ENCODE measurements at regions not wholly inside any gene's neighbourhood (a gene's known extent, or its start where the extent isn't known, plus 50 kb on each side); places are given as distances from the start of the nearest gene placed in this dataset.
"Not testable (repeated sequence)": the region's sequence is repeated elsewhere in the genome, so short reads cannot be mapped to it uniquely, and the experiment has no call there.

GRCh38 chr18:10613226-10613625, 87.4 kb downstream of the NAPG start:
- H3K9ac ChIP-seq (ENCODE audit: low read length); H3K27me3 ChIP-seq (ENCODE audit: insufficient read depth, low read length); H3K27ac ChIP-seq (ENCODE audit: low read depth, low read length); H3K36me3 Mint-ChIP-seq (ENCODE audit: low read depth, unreplicated experiment); H2AFZ ChIP-seq (ENCODE audit: low read depth, low read length); H3K9me3 ChIP-seq (ENCODE audit: insufficient read depth, low read depth, low read length); H3K4me1 ChIP-seq (ENCODE audit: insufficient read depth, low read length); H3K4me2 ChIP-seq (ENCODE audit: low read length); H3K4me1 Mint-ChIP-seq (ENCODE audit: low read depth, unreplicated experiment); H3K4me3 ChIP-seq (ENCODE audit: insufficient read depth, low read depth, low read length); H3K36me3 ChIP-seq (ENCODE audit: insufficient read depth, low read length); H3K4me3 Mint-ChIP-seq (ENCODE audit: unreplicated experiment); H4K20me1 ChIP-seq (ENCODE audit: insufficient read depth, low read length); H3K27ac Mint-ChIP-seq (ENCODE audit: unreplicated experiment); H3K79me2 ChIP-seq (ENCODE audit: insufficient read depth, low read length); DNase-seq (ENCODE audit: low read depth); H3K9me3 Mint-ChIP-seq (ENCODE audit: unreplicated experiment); H3K27me3 Mint-ChIP-seq (ENCODE audit: low read depth, unreplicated experiment): not testable (repeated sequence)
- FAIRE-seq: peak; percentile 26

GRCh38 chr18:10616714-10617113, 90.9 kb downstream of the NAPG start:
- H3K4me2 ChIP-seq (ENCODE audit: low read length): peak overlapping the region; percentile 30
- not testable (repeated sequence) for H3K9me3 Mint-ChIP-seq (ENCODE audit: unreplicated experiment); H3K27ac ChIP-seq (ENCODE audit: low read depth, low read length); H2AFZ ChIP-seq (ENCODE audit: low read depth, low read length); H3K9ac ChIP-seq (ENCODE audit: low read length); H3K9me3 ChIP-seq (ENCODE audit: insufficient read depth, low read depth, low read length); H3K4me1 Mint-ChIP-seq (ENCODE audit: low read depth, unreplicated experiment); H4K20me1 ChIP-seq (ENCODE audit: insufficient read depth, low read length); H3K4me3 ChIP-seq (ENCODE audit: insufficient read depth, low read depth, low read length); H3K27ac Mint-ChIP-seq (ENCODE audit: unreplicated experiment); H3K36me3 ChIP-seq (ENCODE audit: insufficient read depth, low read length); H3K4me1 ChIP-seq (ENCODE audit: insufficient read depth, low read length); H3K4me3 Mint-ChIP-seq (ENCODE audit: unreplicated experiment); H3K79me2 ChIP-seq (ENCODE audit: insufficient read depth, low read length); H3K27me3 ChIP-seq (ENCODE audit: insufficient read depth, low read length); DNase-seq (ENCODE audit: low read depth); H3K36me3 Mint-ChIP-seq (ENCODE audit: low read depth, unreplicated experiment); H3K27me3 Mint-ChIP-seq (ENCODE audit: low read depth, unreplicated experiment)
- FAIRE-seq: peak; percentile 72

GRCh38 chr18:10618797-10619196, 93.0 kb downstream of the NAPG start:
- not testable (repeated sequence) for H3K36me3 Mint-ChIP-seq (ENCODE audit: low read depth, unreplicated experiment); H3K27ac ChIP-seq (ENCODE audit: low read depth, low read length); H3K4me3 Mint-ChIP-seq (ENCODE audit: unreplicated experiment); DNase-seq (ENCODE audit: low read depth); H3K9me3 ChIP-seq (ENCODE audit: insufficient read depth, low read depth, low read length); H3K4me1 ChIP-seq (ENCODE audit: insufficient read depth, low read length); FAIRE-seq; H3K4me2 ChIP-seq (ENCODE audit: low read length); H3K36me3 ChIP-seq (ENCODE audit: insufficient read depth, low read length); H2AFZ ChIP-seq (ENCODE audit: low read depth, low read length); H3K9me3 Mint-ChIP-seq (ENCODE audit: unreplicated experiment); H4K20me1 ChIP-seq (ENCODE audit: insufficient read depth, low read length); H3K27ac Mint-ChIP-seq (ENCODE audit: unreplicated experiment); H3K27me3 Mint-ChIP-seq (ENCODE audit: low read depth, unreplicated experiment); H3K4me1 Mint-ChIP-seq (ENCODE audit: low read depth, unreplicated experiment); H3K79me2 ChIP-seq (ENCODE audit: insufficient read depth, low read length); H3K9ac ChIP-seq (ENCODE audit: low read length); H3K4me3 ChIP-seq (ENCODE audit: insufficient read depth, low read depth, low read length); H3K27me3 ChIP-seq (ENCODE audit: insufficient read depth, low read length)

GRCh38 chr18:10619280-10619679, 93.5 kb downstream of the NAPG start:
- H3K27ac ChIP-seq (ENCODE audit: low read depth, low read length); H3K4me3 Mint-ChIP-seq (ENCODE audit: unreplicated experiment); H3K27ac Mint-ChIP-seq (ENCODE audit: unreplicated experiment); H3K9ac ChIP-seq (ENCODE audit: low read length); H3K79me2 ChIP-seq (ENCODE audit: insufficient read depth, low read length); FAIRE-seq; H3K4me1 Mint-ChIP-seq (ENCODE audit: low read depth, unreplicated experiment); H3K4me1 ChIP-seq (ENCODE audit: insufficient read depth, low read length); H3K27me3 ChIP-seq (ENCODE audit: insufficient read depth, low read length); H3K36me3 ChIP-seq (ENCODE audit: insufficient read depth, low read length); DNase-seq (ENCODE audit: low read depth); H2AFZ ChIP-seq (ENCODE audit: low read depth, low read length); H3K36me3 Mint-ChIP-seq (ENCODE audit: low read depth, unreplicated experiment); H3K27me3 Mint-ChIP-seq (ENCODE audit: low read depth, unreplicated experiment); H3K4me3 ChIP-seq (ENCODE audit: insufficient read depth, low read depth, low read length); H3K9me3 Mint-ChIP-seq (ENCODE audit: unreplicated experiment); H3K9me3 ChIP-seq (ENCODE audit: insufficient read depth, low read depth, low read length); H3K4me2 ChIP-seq (ENCODE audit: low read length); H4K20me1 ChIP-seq (ENCODE audit: insufficient read depth, low read length): not testable (repeated sequence)

- not testable (repeated sequence) for FAIRE-seq
Observed at GRCh38 chr18:10619833-10620232, 94.0 kb downstream of the NAPG start.

More at GRCh38 chr18:10619833-10620232, 94.0 kb downstream of the NAPG start:
- not testable (repeated sequence) for H2AFZ ChIP-seq (ENCODE audit: low read depth, low read length); H3K4me1 Mint-ChIP-seq (ENCODE audit: low read depth, unreplicated experiment); H3K9me3 Mint-ChIP-seq (ENCODE audit: unreplicated experiment); H4K20me1 ChIP-seq (ENCODE audit: insufficient read depth, low read length); H3K36me3 Mint-ChIP-seq (ENCODE audit: low read depth, unreplicated experiment); H3K27me3 ChIP-seq (ENCODE audit: insufficient read depth, low read length); DNase-seq (ENCODE audit: low read depth); H3K4me3 Mint-ChIP-seq (ENCODE audit: unreplicated experiment); H3K27ac Mint-ChIP-seq (ENCODE audit: unreplicated experiment); H3K79me2 ChIP-seq (ENCODE audit: insufficient read depth, low read length); H3K4me3 ChIP-seq (ENCODE audit: insufficient read depth, low read depth, low read length); H3K9ac ChIP-seq (ENCODE audit: low read length); H3K27me3 Mint-ChIP-seq (ENCODE audit: low read depth, unreplicated experiment); H3K36me3 ChIP-seq (ENCODE audit: insufficient read depth, low read length); H3K9me3 ChIP-seq (ENCODE audit: insufficient read depth, low read depth, low read length); H3K4me2 ChIP-seq (ENCODE audit: low read length); H3K4me1 ChIP-seq (ENCODE audit: insufficient read depth, low read length); H3K27ac ChIP-seq (ENCODE audit: low read depth, low read length)
